HCT116 (cell line): ENCODE measurements at regions not wholly inside any gene's neighbourhood (a gene's known extent, or its start where the extent isn't known, plus 50 kb on each side); places are given as distances from the start of the nearest gene placed in this dataset.

Source experiments
- ATAC-seq: fragments of 200-7000 bp; cut with Tn5 transposase; 2 replicates; pipeline ENCODE4 v1.9.1; 2020; ENCODE audit warnings: mild to moderate bottlenecking, moderate library complexity
- BruUV-seq: library from RNA; stranded (reverse); fragments of 400-500 nt; replicated peaks from 2 replicates; lab custom pipeline; 2021; lab: Mats Ljungman, UMichigan
- CTCF ChIA-PET: fragments of 300-600 bp; sonication (Branson Sonifier 250); formaldehyde crosslinking; loops from one replicate; lab custom pipeline; 2021; ENCODE audit warnings: antibody characterized with exemption; lab: Charles Lee
- POLR2A ChIA-PET: fragments of 300-600, 350-600 bp; sonication (Branson Sonifier 250); formaldehyde crosslinking; loops from one replicate; lab custom pipeline; 2021; ENCODE audit warnings: antibody characterized with exemption; lab: Charles Lee
- RAD21 ChIA-PET, 2 experiments: fragments of 300-600 bp; sonication (Branson Sonifier 250); formaldehyde crosslinking; loops; one replicate each; lab custom pipeline; 2023; ENCODE audit warnings: low total read pairs in 2 of 2; ENCODE audit not compliant: uncharacterized antibody in 2 of 2, unreplicated experiment in 2 of 2, low non-redundant PET in 1 of 2; lab: Charles Lee
- DNase-seq: peaks from one replicate; pipeline ENCODE4 v3.0.0-alpha.2; 2010; ENCODE audit warnings: low read depth, low spot score
- H2AFZ ChIP-seq: fragments of 200-600 bp; shearing (Covaris generic), sonication (generic); 2 replicates; pipeline ENCODE4 v1.6.1; 2017; ENCODE audit warnings: low read depth, mixed run types, mixed read lengths, antibody characterized with exemption, low read length; ENCODE audit not compliant: poor library complexity, severe bottlenecking
- H3K27ac ChIP-seq: 2 replicates; pipeline ENCODE4 v1.5.1; 2012; ENCODE audit warnings: low read depth, low read length
- H3K27me3 ChIP-seq: fragments of 200-600 bp; sonication (generic); 2 replicates; pipeline ENCODE4 v1.6.1; 2016; ENCODE audit warnings: mixed run types, low read length, mixed read lengths; ENCODE audit not compliant: insufficient read depth
- H3K36me3 ChIP-seq, 2 experiments: fragments of 200-500 bp in 1 of 2; fragments of 200-600 bp in 1 of 2; sonication (Bioruptor generic) in 1 of 2; sonication (generic) in 1 of 2; 2 replicates each; pipeline versions ENCODE4 v1.5.1 to v1.6.1; 2014 to 2016; ENCODE audit warnings: low read length in 2 of 2, inconsistent platforms in 1 of 2, mixed read lengths in 1 of 2, mixed run types in 1 of 2; ENCODE audit not compliant: insufficient read depth in 2 of 2, control insufficient read depth in 1 of 2
- H3K4me1 ChIP-seq, 2 experiments: fragments of 200-600 bp in 1 of 2; sonication (generic) in 1 of 2; 2 replicates each; pipeline versions ENCODE4 v1.5.1 to v1.6.1; 2012 to 2017; ENCODE audit warnings: low read length in 2 of 2, inconsistent platforms in 1 of 2, mild to moderate bottlenecking in 1 of 2, mixed read lengths in 1 of 2, mixed run types in 1 of 2, moderate library complexity in 1 of 2; ENCODE audit not compliant: insufficient read depth in 2 of 2, control insufficient read depth in 1 of 2
- H3K4me2 ChIP-seq: fragments of 200-600 bp; sonication (generic); 2 replicates; pipeline ENCODE4 v1.6.1; 2017; ENCODE audit warnings: mixed run types, low read length, mixed read lengths
- H3K4me3 ChIP-seq, 2 experiments: fragments of 200-600 bp in 1 of 2; sonication (generic) in 1 of 2; replicated peaks in 1 of 2; 2 replicates each; pipeline ENCODE4 v1.5.1; 2011 to 2016; ENCODE audit warnings: low read length in 2 of 2, control low read depth in 1 of 2, low read depth in 1 of 2, mild to moderate bottlenecking in 1 of 2, mixed read lengths in 1 of 2, mixed run types in 1 of 2
- H3K79me2 ChIP-seq: fragments of 200-600 bp; sonication (generic); 2 replicates; pipeline ENCODE4 v1.6.1; 2017; ENCODE audit warnings: mild to moderate bottlenecking, mixed run types, low read length, moderate library complexity, mixed read lengths; ENCODE audit not compliant: insufficient read depth
- H3K9ac ChIP-seq: fragments of 200-600 bp; sonication (generic); 2 replicates; pipeline ENCODE4 v1.6.1; 2016; ENCODE audit warnings: low read length, mixed read lengths
- H3K9me2 ChIP-seq: fragments of 200-600 bp; sonication (generic), shearing (Covaris generic); 2 replicates; pipeline ENCODE4 v1.6.1; 2017; ENCODE audit warnings: mixed run types, mild to moderate bottlenecking, moderate library complexity; ENCODE audit not compliant: insufficient read depth
- H3K9me3 ChIP-seq, 2 experiments: fragments of 200-500 bp in 1 of 2; fragments of 200-600 bp in 1 of 2; sonication (Bioruptor generic) in 1 of 2; sonication (generic) in 1 of 2; 2 replicates each; pipeline ENCODE4 v1.6.1; 2014 to 2017; ENCODE audit warnings: low read length in 2 of 2, mixed read lengths in 2 of 2, inconsistent platforms in 1 of 2, low read depth in 1 of 2, mild to moderate bottlenecking in 1 of 2, mixed run types in 1 of 2, moderate library complexity in 1 of 2; ENCODE audit not compliant: control insufficient read depth in 1 of 2, insufficient read depth in 1 of 2
- H4K20me1 ChIP-seq: fragments of 200-600 bp; sonication (generic), shearing (Covaris generic); 2 replicates; pipeline ENCODE4 v1.6.1; 2017; ENCODE audit warnings: mixed run types, mild to moderate bottlenecking, moderate library complexity; ENCODE audit not compliant: insufficient read depth
- RAD21 ChIP-seq: IDR thresholded peaks from 2 replicates; pipeline ENCODE4 v1.6.1; 2012; ENCODE audit warnings: low read depth, mild to moderate bottlenecking
- SIN3A ChIP-seq: IDR thresholded peaks from 2 replicates; pipeline ENCODE4 v1.6.1; 2012; ENCODE audit warnings: low read depth
- SRF ChIP-seq: IDR thresholded peaks from 2 replicates; pipeline ENCODE4 v1.6.1; 2012; ENCODE audit warnings: low read depth
- intact Hi-C: fragments of 100-400 bp; cut with micrococcal nuclease; formaldehyde crosslinking; loops from 2 replicates; pipeline ENCODE4 v1.10.0; 2022

DNA sequence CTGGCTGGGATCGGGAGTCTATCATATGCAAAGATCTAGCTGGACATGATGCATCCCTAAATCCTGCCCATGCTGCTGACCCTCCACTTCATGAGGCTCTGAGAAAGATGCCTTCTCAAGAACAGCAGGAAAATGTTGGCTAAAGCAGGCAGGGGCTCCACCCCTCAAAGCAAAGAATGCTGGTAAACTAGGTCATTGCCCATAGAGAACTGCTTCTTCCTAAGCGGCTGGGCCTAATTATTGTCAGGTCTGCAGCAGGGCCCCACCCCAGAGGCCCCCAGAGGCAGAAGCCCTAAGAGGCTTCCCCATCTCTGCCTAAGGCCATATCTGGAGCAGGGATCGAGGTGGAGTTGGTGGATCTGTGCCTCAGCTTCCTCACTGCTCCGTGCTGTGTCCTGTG is 447.4 kb upstream of the PROK2 start:
- peaks cover 61% of the 10 kb centered on the region for H3K27me3 ChIP-seq

DNA sequence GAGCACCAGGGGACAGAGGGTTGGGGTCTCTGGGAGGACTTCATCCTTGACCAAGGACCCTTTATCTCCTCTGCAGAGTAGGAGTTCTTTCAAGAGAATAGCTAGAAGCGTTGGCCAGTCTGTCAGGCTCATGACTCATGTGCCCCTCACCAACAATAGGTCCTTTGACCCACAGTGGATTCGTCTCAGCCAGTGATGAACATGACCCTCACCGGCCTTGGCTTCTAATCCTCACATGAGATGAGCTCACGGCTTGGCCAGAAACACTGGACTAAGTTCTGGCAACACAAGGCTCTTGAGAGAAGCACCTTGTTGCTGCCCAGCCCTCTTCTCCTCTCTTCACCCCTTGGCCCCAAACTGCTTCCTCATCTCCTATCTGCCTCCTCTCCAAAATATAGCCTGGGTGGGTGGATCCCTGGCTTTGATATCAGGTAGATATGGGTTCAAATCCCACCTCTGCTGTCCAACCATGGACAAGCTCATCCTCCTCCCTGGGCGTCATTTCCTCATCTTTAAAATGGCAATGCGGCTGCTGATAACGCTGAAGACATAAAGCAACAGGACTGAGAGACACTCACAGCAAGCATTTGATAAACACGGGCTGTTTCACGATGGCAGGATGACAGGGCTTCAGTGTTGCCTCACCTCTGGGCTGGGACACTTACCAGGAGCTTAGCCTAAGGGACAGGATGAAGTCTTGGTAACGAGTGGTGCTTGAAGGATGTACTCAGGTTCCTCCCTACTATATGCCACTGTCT is 446.7 kb upstream of the PROK2 start:
- ATAC-seq (no peak), DNase-seq (no peak)
- RAD21 ChIA-PET, result no interaction called here
- H3K79me2 ChIP-seq, result no peaks in the 10 kb centered on the region
- H3K9ac ChIP-seq, result no peak overlapping the region
- peaks cover 55% of the 10 kb centered on the region for H3K27me3 ChIP-seq
- POLR2A ChIA-PET, result no interaction called here
- no peaks in the 10 kb centered on the region for H4K20me1 ChIP-seq
- H2AFZ ChIP-seq, result no peak overlapping the region
- no peaks in the 10 kb centered on the region for H3K36me3 ChIP-seq
- CTCF ChIA-PET, result no interaction called here
- no peak overlapping the region for H3K4me3 ChIP-seq
- no peaks in the 10 kb centered on the region for H3K4me1 ChIP-seq
- H3K9me3 ChIP-seq, result no peaks in the 10 kb centered on the region
- no peaks in the 10 kb centered on the region for H3K9me2 ChIP-seq
- no TSS peak for BruUV-seq
- H3K27ac ChIP-seq, result no peak overlapping the region
- intact Hi-C loops, result no loop called here
- no peak overlapping the region for H3K4me2 ChIP-seq
- no peak for TF ChIP-seq SRF
- TF ChIP-seq RAD21, result no peak

More for the DNA sequence above, 447.4 kb upstream of the PROK2 start:
- Histone ChIP-seq H2AFZ (no peak overlapping the region), H3K4me3 (no peak overlapping the region), H3K27ac (no peak overlapping the region), H3K9me2 (no peaks in the 10 kb centered on the region), H3K4me1 (no peaks in the 10 kb centered on the region), H3K4me2 (no peak overlapping the region), H3K79me2 (no peaks in the 10 kb centered on the region), H3K36me3 (no peaks in the 10 kb centered on the region), H3K9ac (no peak overlapping the region), H3K9me3 (no peaks in the 10 kb centered on the region), H4K20me1 (no peaks in the 10 kb centered on the region)
- no peak for ATAC-seq
- TF ChIP-seq SIN3A, result no peak
- ChIA-PET CTCF (no interaction called here), RAD21 (no interaction called here), POLR2A (no interaction called here)
- DNase-seq, result no peak
- intact Hi-C loops, result no loop called here
- no TSS peak for BruUV-seq
